BJ (cell line): ENCODE measurements at regions not wholly inside any gene's neighbourhood (a gene's known extent, or its start where the extent isn't known, plus 50 kb on each side); places are given as distances from the start of the nearest gene placed in this dataset.

ENCODE experiments used
- CTCF ChIA-PET: fragments of 350-600 bp; formaldehyde crosslinking; extraction: SDS; loops from one replicate; lab custom pipeline; 2021; ENCODE audit warnings: antibody characterized with exemption, inconsistent platforms; lab: Yijun Ruan, JAX
- POLR2A ChIA-PET: fragments of 300-600 bp; sonication (Branson Sonifier 250); formaldehyde crosslinking; extraction: SDS; loops from one replicate; lab custom pipeline; 2021; ENCODE audit warnings: antibody characterized with exemption; lab: Charles Lee
- DNase-seq: peaks from one replicate; pipeline ENCODE4 v3.0.0-alpha.2; 2011; ENCODE audit warnings: low read depth
- H3K27me3 ChIP-seq: 2 replicates; pipeline ENCODE4 v1.6.0; 2011; ENCODE audit warnings: low read length; ENCODE audit not compliant: control insufficient read depth, insufficient read depth
- H3K36me3 ChIP-seq: 2 replicates; pipeline ENCODE4 v1.5.1; 2011; ENCODE audit warnings: low read length; ENCODE audit not compliant: control insufficient read depth, insufficient read depth
- H3K4me3 ChIP-seq: 2 replicates; pipeline ENCODE4 v1.5.1; 2011; ENCODE audit warnings: low read depth, mild to moderate bottlenecking, control low read depth, low read length
- CTCF ChIP-seq: IDR thresholded peaks from 2 replicates; pipeline ENCODE4 v1.5.1; 2011; ENCODE audit warnings: low read depth, mild to moderate bottlenecking, control low read depth, inconsistent platforms, low read length, moderate library complexity; ENCODE audit not compliant: insufficient read depth

GRCh38 chr6:14212632-14213031 lies 95.1 kb downstream of the CD83 start:
- no peaks in the 10 kb centered on the region for H3K27me3 ChIP-seq
- no peak for DNase-seq
- POLR2A ChIA-PET = no interaction called here
- no peak overlapping the region for H3K4me3 ChIP-seq
- no peak for TF ChIP-seq CTCF
- no peaks in the 10 kb centered on the region for H3K36me3 ChIP-seq
- CTCF ChIA-PET = no interaction called here

- CTCF ChIA-PET = interaction anchor here (0.6 to 2.4 kb wide), 5 partner anchors 13 to 1173 kb away, joined by 3 to 6 read pairs (median 3); no protein-coding TSS in a partner anchor
- no peaks in the 10 kb centered on the region for H3K27me3 ChIP-seq
- peak; percentile 99 for DNase-seq
- H3K36me3 ChIP-seq = no peaks in the 10 kb centered on the region
- POLR2A ChIA-PET = interaction anchor here (0.6 to 0.7 kb wide), 2 partner anchors 302 to 934 kb away, joined by 8 to 14 read pairs; no protein-coding TSS in a partner anchor
- H3K4me3 ChIP-seq = no peak overlapping the region
- TF ChIP-seq CTCF = no peak
These were observed 99.5 kb downstream of the CD83 start for GRCh38 chr6:14216946-14217684.

- no peak for DNase-seq
- TF ChIP-seq CTCF = no peak
- POLR2A ChIA-PET = no interaction called here
These were observed 100.4 kb downstream of the CD83 start for GRCh38 chr6:14217728-14218518.

GRCh38 chr6:14218519-14218800 lies 100.9 kb downstream of the CD83 start:
- DNase-seq = no peak
- H3K36me3 ChIP-seq = no peaks in the 10 kb centered on the region
- ChIA-PET POLR2A (no interaction called here), CTCF (interaction anchor here (2.4 kb wide), 1 partner anchor 12 kb away, joined by 6 read pairs; no protein-coding TSS in a partner anchor)
- H3K4me3 ChIP-seq = no peak overlapping the region
- H3K27me3 ChIP-seq = no peaks in the 10 kb centered on the region
- TF ChIP-seq CTCF = no peak

More at GRCh38 chr6:14217728-14218518, 100.4 kb downstream of the CD83 start:
- no peaks in the 10 kb centered on the region for H3K36me3 ChIP-seq
- CTCF ChIA-PET = interaction anchor here (0.6 to 2.4 kb wide), 3 partner anchors 13 to 495 kb away, joined by 3 to 6 read pairs (median 3); no protein-coding TSS in a partner anchor
- H3K4me3 ChIP-seq = no peak overlapping the region
- no peaks in the 10 kb centered on the region for H3K27me3 ChIP-seq

GRCh38 chr6:14221564-14222279 lies 104.2 kb downstream of the CD83 start:
- DNase-seq = no peak
- TF ChIP-seq CTCF = no peak
- Histone ChIP-seq H3K36me3 (no peaks in the 10 kb centered on the region), H3K4me3 (no peak overlapping the region), H3K27me3 (no peaks in the 10 kb centered on the region)
- ChIA-PET CTCF (interaction anchor here (0.5 kb wide), 1 partner anchor 901 kb away, joined by 3 read pairs; no protein-coding TSS in a partner anchor), POLR2A (no interaction called here)
